Endothelial cell of umbilical vein (primary cell): ENCODE measurements at regions not wholly inside any gene's neighbourhood (a gene's known extent, or its start where the extent isn't known, plus 50 kb on each side); places are given as distances from the start of the nearest gene placed in this dataset.

Experiments
- BruUV-seq: library from RNA; stranded (reverse); fragments of 400-500 nt; replicated peaks from 2 replicates; lab custom pipeline; 2021; lab: Mats Ljungman, UMichigan
- CTCF ChIA-PET: fragments of 300-600, 350-600 bp; sonication (Branson Sonifier 250); formaldehyde crosslinking; loops from one replicate; lab custom pipeline; 2021; ENCODE audit warnings: antibody characterized with exemption, inconsistent platforms; lab: Charles Lee
- POLR2A ChIA-PET: fragments of 300-600, 350-600 bp; sonication (Branson Sonifier 250); formaldehyde crosslinking; loops from one replicate; lab custom pipeline; 2021; ENCODE audit warnings: antibody characterized with exemption, inconsistent platforms; lab: Charles Lee
- DNase-seq: peaks from one replicate; pipeline ENCODE4 v3.0.0-alpha.2; 2011; ENCODE audit warnings: low read depth, low spot score
- FAIRE-seq: peaks from 2 replicates; lab custom pipeline; 2011; peaks lifted over from hg19 to GRCh38; lab: Jason Lieb, UNC
- H2AFZ ChIP-seq: 2 replicates; pipeline ENCODE4 v1.6.0; 2012; ENCODE audit warnings: low read depth, low read length, control low read depth, inconsistent platforms
- H3K27ac ChIP-seq: 2 replicates; pipeline ENCODE4 v1.5.1; 2011; ENCODE audit warnings: low read depth, mild to moderate bottlenecking, control low read depth, low read length, moderate library complexity; ENCODE audit not compliant: insufficient read depth
- H3K27me3 ChIP-seq, 2 experiments: 2 replicates each; pipeline versions ENCODE4 v1.6.0 to v1.6.1; 2011; ENCODE audit warnings: low read length in 2 of 2, mixed read lengths in 1 of 2; ENCODE audit not compliant: control insufficient read depth in 2 of 2, insufficient read depth in 2 of 2
- H3K36me3 ChIP-seq, 2 experiments: 2 replicates in 1 of 2; 3 replicates in 1 of 2; pipeline ENCODE4 v1.5.1; 2011; ENCODE audit warnings: low read length in 2 of 2, mild to moderate bottlenecking in 1 of 2, moderate library complexity in 1 of 2; ENCODE audit not compliant: control insufficient read depth in 2 of 2, insufficient read depth in 2 of 2; ENCODE audit errors: extremely low read depth in 1 of 2
- H3K4me1 ChIP-seq: 3 replicates; pipeline ENCODE4 v1.5.1; 2011; ENCODE audit warnings: mild to moderate bottlenecking, low read length; ENCODE audit not compliant: control insufficient read depth, insufficient read depth; ENCODE audit errors: extremely low read depth
- H3K4me2 ChIP-seq: 2 replicates; pipeline ENCODE4 v1.6.1; 2011; ENCODE audit warnings: low read length, control low read depth, mixed read lengths; ENCODE audit not compliant: insufficient read depth
- H3K4me3 ChIP-seq, 3 experiments: fragments of 200-600 bp in 1 of 3; sonication (generic), shearing (Covaris generic) in 1 of 3; replicated peaks in 1 of 3; 2 replicates each; pipeline ENCODE4 v1.5.1; 2011 to 2016; ENCODE audit warnings: control low read depth in 3 of 3, low read length in 3 of 3, mild to moderate bottlenecking in 2 of 3, inconsistent platforms in 1 of 3, low read depth in 1 of 3, moderate library complexity in 1 of 3; ENCODE audit not compliant: insufficient read depth in 1 of 3
- H3K79me2 ChIP-seq: 2 replicates; pipeline ENCODE4 v1.6.0; 2012; ENCODE audit warnings: low read length, inconsistent platforms; ENCODE audit not compliant: control insufficient read depth, insufficient read depth
- H3K9ac ChIP-seq: replicated peaks from 2 replicates; pipeline ENCODE3; 2011; ENCODE audit warnings: low read length, control low read depth; ENCODE audit not compliant: insufficient read depth; ENCODE audit errors: extremely low read depth
- H3K9me1 ChIP-seq: replicated peaks from 3 replicates; pipeline ENCODE4 v1.6.0; 2011; ENCODE audit warnings: mild to moderate bottlenecking, low read length; ENCODE audit not compliant: control insufficient read depth, insufficient read depth; ENCODE audit errors: extremely low read depth
- H3K9me3 ChIP-seq: replicated peaks from 2 replicates; pipeline ENCODE4 v1.5.1; 2012; ENCODE audit warnings: low read length, inconsistent platforms; ENCODE audit not compliant: control insufficient read depth, insufficient read depth
- H4K20me1 ChIP-seq: replicated peaks from 2 replicates; pipeline ENCODE3; 2011; ENCODE audit warnings: mild to moderate bottlenecking, low read length; ENCODE audit not compliant: control insufficient read depth, insufficient read depth; ENCODE audit errors: extremely low read depth
- CTCF ChIP-seq, 2 donors: IDR thresholded peaks; 1 replicate in 1 of 2; 2 replicates in 1 of 2; pipeline ENCODE4 v1.5.1; 2011; ENCODE audit warnings: low read length in 2 of 2, mild to moderate bottlenecking in 2 of 2, moderate library complexity in 2 of 2, control low read depth in 1 of 2, inconsistent platforms in 1 of 2, low read depth in 1 of 2; ENCODE audit not compliant: insufficient read depth in 1 of 2; ENCODE audit errors: extremely low read depth in 1 of 2
- EZH2 ChIP-seq: IDR thresholded peaks from 2 replicates; pipeline ENCODE4 v1.6.1; 2012; ENCODE audit warnings: borderline replicate concordance, low read depth, mild to moderate bottlenecking, moderate library complexity, low read length, inconsistent platforms; ENCODE audit not compliant: severe bottlenecking
- FOS ChIP-seq: IDR thresholded peaks from 2 replicates; pipeline ENCODE4 v1.6.1; 2011; ENCODE audit warnings: mild to moderate bottlenecking, low read length, moderate library complexity, borderline replicate concordance; ENCODE audit not compliant: insufficient read depth
- GATA2 ChIP-seq: IDR thresholded peaks from 2 replicates; pipeline ENCODE4 v1.7.0; 2011; ENCODE audit warnings: low read depth, mild to moderate bottlenecking, moderate library complexity, mixed read lengths, low read length; ENCODE audit not compliant: insufficient read length, insufficient read depth
- JUN ChIP-seq: IDR thresholded peaks from 2 replicates; pipeline ENCODE4 v1.6.1; 2011; ENCODE audit warnings: borderline replicate concordance, low read depth; ENCODE audit not compliant: insufficient read length, insufficient read depth
- MYC ChIP-seq: IDR thresholded peaks from one replicate; pipeline ENCODE4 v1.6.1; 2011; ENCODE audit warnings: mild to moderate bottlenecking, low read depth, low read length
- POLR2A ChIP-seq: IDR thresholded peaks from 2 replicates; pipeline ENCODE4 v1.6.1; 2012; ENCODE audit warnings: low read depth, mild to moderate bottlenecking, control low read depth, low read length
- POLR2AphosphoS5 ChIP-seq: IDR thresholded peaks from 2 replicates; pipeline ENCODE4 v1.6.1; 2012; ENCODE audit warnings: low read depth, mild to moderate bottlenecking, control low read depth, low read length, moderate library complexity; ENCODE audit not compliant: insufficient read depth
- dilution Hi-C: fragments of 300-500 bp; cut with MboI; formaldehyde crosslinking; loops from one replicate; pipeline ENCODE4 v1.15.0; 2019; ENCODE audit warnings: low sequenced_read_pairs; ENCODE audit not compliant: extremely low pct_ligation_motif_present
- intact Hi-C: fragments of 100-400 bp; cut with micrococcal nuclease; formaldehyde crosslinking; loops from one replicate; pipeline ENCODE4 v1.10.0; 2022
- TF ChIP-seq, protein P1 (sequence below): IDR thresholded peaks from 2 replicates; pipeline ENCODE4 v1.6.1; 2011; ENCODE audit not compliant: insufficient read depth, insufficient read length

- POLR2A ChIA-PET, result no interaction called here
These were observed 311.2 kb downstream of the SEC23A start for GRCh38 chr14:38791862-38792261.

More at GRCh38 chr14:38791862-38792261, 311.2 kb downstream of the SEC23A start:
- Histone ChIP-seq H3K9ac (no peak overlapping the region), H3K27me3 (peaks cover 0 to 2% of the 10 kb centered on the region in 2 experiments), H2AFZ (no peak overlapping the region), H3K4me2 (no peak overlapping the region), H4K20me1 (no peaks in the 10 kb centered on the region), H3K9me3 (no peaks in the 10 kb centered on the region), H3K79me2 (no peaks in the 10 kb centered on the region), H3K4me3 (no peak overlapping the region), H3K27ac (no peak overlapping the region), H3K9me1 (no peaks in the 10 kb centered on the region), H3K4me1 (no peaks in the 10 kb centered on the region), H3K36me3 (no peaks in the 10 kb centered on the region)
- DNase-seq, result no peak
- CTCF ChIA-PET, result no interaction called here
- dilution Hi-C loops, result no loop called here
- TF ChIP-seq EZH2, result no peak
- no peak for TF ChIP-seq GATA2
- no peak for TF ChIP-seq POLR2A
- TF ChIP-seq JUN, result no peak
- no peak for TF ChIP-seq FOS
- TF ChIP-seq CTCF (IDR thresholded peaks at IDR 0.05; ENCODE audit: extremely low read depth in 1 of 2, insufficient read depth in 1 of 2, low read depth in 1 of 2, low read length in 2 of 2), result no peak
- TF ChIP-seq MYC, result no peak
- TF ChIP-seq, protein P1, sequence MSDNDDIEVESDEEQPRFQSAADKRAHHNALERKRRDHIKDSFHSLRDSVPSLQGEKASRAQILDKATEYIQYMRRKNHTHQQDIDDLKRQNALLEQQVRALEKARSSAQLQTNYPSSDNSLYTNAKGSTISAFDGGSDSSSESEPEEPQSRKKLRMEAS, result no peak
- no peak for TF ChIP-seq POLR2AphosphoS5
- no peak for FAIRE-seq
- intact Hi-C loops, result no loop called here
- BruUV-seq, result no TSS peak
